HG03432 (cell line): ENCODE measurements at regions not wholly inside any gene's neighbourhood (a gene's known extent, or its start where the extent isn't known, plus 50 kb on each side); places are given as distances from the start of the nearest gene placed in this dataset.
"Not testable (repeated sequence)": the region's sequence is repeated elsewhere in the genome, so short reads cannot be mapped to it uniquely, and the experiment has no call there.

Source experiments
- ATAC-seq: cut with Tn5 transposase; IDR thresholded peaks from one replicate; pipeline ENCODE4 v1.9.1; 2021; ENCODE audit warnings: mild to moderate bottlenecking, moderate library complexity; ENCODE audit not compliant: unreplicated experiment

GRCh38 chr14:106706488-106706887, 1180.1 kb downstream of the TMEM121 start:
- not testable (repeated sequence) for ATAC-seq

GRCh38 chr14:106710187-106710586, 1183.8 kb downstream of the TMEM121 start:
- not testable (repeated sequence) for ATAC-seq

GRCh38 chr14:106712513-106712912, 1186.1 kb downstream of the TMEM121 start:
- ATAC-seq: not testable (repeated sequence)

GRCh38 chr14:106714446-106715428, 1188.4 kb downstream of the TMEM121 start:
- ATAC-seq: peak; percentile 62

- peak; percentile 58 for ATAC-seq
Observed at GRCh38 chr14:106717544-106717943, 1191.2 kb downstream of the TMEM121 start.

- ATAC-seq: not testable (repeated sequence)
Observed at GRCh38 chr14:106719880-106720279, 1193.5 kb downstream of the TMEM121 start.

- ATAC-seq: not testable (repeated sequence)
Observed at GRCh38 chr14:106721926-106722325, 1195.5 kb downstream of the TMEM121 start.

GRCh38 chr14:106722813-106723687, 1196.7 kb downstream of the TMEM121 start:
- ATAC-seq: not testable (repeated sequence)

GRCh38 chr14:106727962-106728361, 1201.6 kb downstream of the TMEM121 start:
- not testable (repeated sequence) for ATAC-seq

GRCh38 chr14:106728611-106729010, 1202.2 kb downstream of the TMEM121 start:
- no peak for ATAC-seq

GRCh38 chr14:106729551-106729950, 1203.2 kb downstream of the TMEM121 start:
- no peak for ATAC-seq

- no peak for ATAC-seq
Observed at GRCh38 chr14:106733771-106734170, 1207.4 kb downstream of the TMEM121 start.

GRCh38 chr14:106737021-106737420, 1210.6 kb downstream of the TMEM121 start:
- no peak for ATAC-seq

- no peak for ATAC-seq
Observed at GRCh38 chr14:106738075-106738474, 1211.7 kb downstream of the TMEM121 start.

GRCh38 chr14:106738598-106739258, 1212.3 kb downstream of the TMEM121 start:
- ATAC-seq: not testable (repeated sequence)

- peak; percentile 77 for ATAC-seq
Observed at GRCh38 chr14:106741086-106741827, 1214.9 kb downstream of the TMEM121 start.

- peak; percentile 77 for ATAC-seq
Observed at GRCh38 chr14:106745016-106745767, 1218.8 kb downstream of the TMEM121 start.

GRCh38 chr14:106750089-106750488, 1223.7 kb downstream of the TMEM121 start:
- not testable (repeated sequence) for ATAC-seq

GRCh38 chr14:106753751-106754150, 1227.4 kb downstream of the TMEM121 start:
- ATAC-seq: not testable (repeated sequence)
